A673 (cell line): ENCODE measurements at regions not wholly inside any gene's neighbourhood (a gene's known extent, or its start where the extent isn't known, plus 50 kb on each side); places are given as distances from the start of the nearest gene placed in this dataset.

ENCODE experiments used
- BruUV-seq: library from RNA; stranded (reverse); fragments of 400-500 nt; replicated peaks from 2 replicates; lab custom pipeline; 2021; lab: Mats Ljungman, UMichigan
- CTCF ChIA-PET: fragments of 300-600 bp; sonication (Branson Sonifier 250); formaldehyde crosslinking; loops from one replicate; lab custom pipeline; 2022; ENCODE audit warnings: antibody characterized with exemption; lab: Charles Lee
- POLR2A ChIA-PET: fragments of 300-600 bp; sonication (Branson Sonifier 250); formaldehyde crosslinking; loops from one replicate; lab custom pipeline; 2022; ENCODE audit warnings: antibody characterized with exemption; ENCODE audit not compliant: low non-redundant PET; lab: Charles Lee
- DNase-seq: peaks from one replicate; pipeline ENCODE4 v3.0.0-alpha.2; 2015; ENCODE audit warnings: low spot score
- H3K27ac ChIP-seq: fragments of 200-600 bp; sonication (generic); 2 replicates; pipeline ENCODE4 v1.5.1; 2016; ENCODE audit warnings: mixed run types, low read depth, mild to moderate bottlenecking, mixed read lengths, antibody characterized with exemption, low read length; ENCODE audit not compliant: poor library complexity, severe bottlenecking
- H3K27me3 ChIP-seq: fragments of 200-600 bp; sonication (generic); replicated peaks from 2 replicates; pipeline ENCODE4 v1.6.1; 2017; ENCODE audit warnings: mixed run types, low read depth, mild to moderate bottlenecking, mixed read lengths, antibody characterized with exemption, low read length; ENCODE audit not compliant: insufficient read depth, poor library complexity
- H3K36me3 ChIP-seq: fragments of 200-600 bp; sonication (generic); 2 replicates; pipeline ENCODE4 v1.6.1; 2016; ENCODE audit warnings: mixed run types, mild to moderate bottlenecking, mixed read lengths, antibody characterized with exemption, low read length; ENCODE audit not compliant: insufficient read depth, poor library complexity, severe bottlenecking
- H3K4me1 ChIP-seq: fragments of 200-600 bp; sonication (generic); 2 replicates; pipeline ENCODE4 v1.6.1; 2017; ENCODE audit warnings: mixed run types, mild to moderate bottlenecking, mixed read lengths, antibody characterized with exemption, low read length; ENCODE audit not compliant: insufficient read depth, poor library complexity, severe bottlenecking
- H3K4me3 ChIP-seq: fragments of 200-600 bp; sonication (generic); 2 replicates; pipeline ENCODE4 v1.5.1; 2016; ENCODE audit warnings: low read depth, mixed run types, mild to moderate bottlenecking, mixed read lengths, low read length; ENCODE audit not compliant: poor library complexity, severe bottlenecking
- H3K9me3 ChIP-seq: fragments of 200-600 bp; sonication (generic); 2 replicates; pipeline ENCODE4 v1.6.1; 2016; ENCODE audit warnings: mixed run types, low read depth, mild to moderate bottlenecking, mixed read lengths, antibody characterized with exemption, low read length; ENCODE audit not compliant: poor library complexity, severe bottlenecking
- EZH2 ChIP-seq: fragments of 200-600 bp; sonication (generic); IDR thresholded peaks from 2 replicates; pipeline ENCODE4 v1.6.1; 2017; ENCODE audit warnings: borderline replicate concordance, low read depth, mild to moderate bottlenecking, mixed read lengths, antibody characterized with exemption, low read length; ENCODE audit not compliant: poor library complexity, severe bottlenecking
- intact Hi-C: fragments of 100-400 bp; cut with micrococcal nuclease; formaldehyde crosslinking; loops from one replicate; pipeline ENCODE4 v1.10.0; 2022; ENCODE audit not compliant: unreplicated experiment
- TF ChIP-seq, protein P1 (sequence below): fragments of 300-800, 200-600 bp; sonication (generic); conservative IDR thresholded peaks from 2 replicates; pipeline ENCODE4 v1.5.1; 2017; ENCODE audit warnings: low read depth, mild to moderate bottlenecking, antibody characterized with exemption, low read length, moderate library complexity, mixed read lengths

DNA sequence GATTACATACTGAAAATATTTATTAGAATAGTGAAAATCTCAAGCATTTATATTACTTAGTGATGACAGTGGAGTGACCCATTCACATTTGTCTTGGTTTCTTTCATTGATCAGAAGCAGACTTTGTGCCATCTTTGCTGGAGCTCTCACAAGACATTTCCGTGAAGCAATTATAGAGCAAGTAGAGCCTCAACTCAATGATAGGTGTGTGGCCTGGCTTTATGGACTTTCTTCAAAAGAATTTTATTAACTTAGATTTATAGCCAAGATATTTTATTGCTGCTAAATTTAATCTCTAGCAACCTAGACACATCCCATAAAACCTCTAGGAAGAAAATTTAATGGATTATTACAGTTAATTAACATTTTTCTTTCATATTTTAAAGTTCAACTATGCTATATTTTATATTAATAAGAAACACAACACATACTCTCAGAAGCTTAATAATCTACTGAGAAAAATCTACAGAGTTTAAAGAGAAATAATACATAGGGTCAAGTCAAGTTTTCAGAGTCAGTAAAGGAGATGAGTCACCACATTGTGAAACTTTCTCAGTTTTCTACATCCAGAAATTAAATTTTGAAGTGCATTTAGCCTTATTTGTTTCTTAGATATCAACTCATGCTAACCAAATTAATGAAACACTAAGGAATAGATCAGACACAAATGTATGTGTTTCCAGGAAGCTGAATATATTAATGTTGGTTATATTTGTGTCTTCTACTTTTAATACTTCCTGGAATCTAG is 160.5 kb downstream of the LACC1 start:
- no peak for DNase-seq
- H3K27ac ChIP-seq: no peak overlapping the region
- no peaks in the 10 kb centered on the region for H3K36me3 ChIP-seq
- no peaks in the 10 kb centered on the region for H3K9me3 ChIP-seq
- intact Hi-C loops: no loop called here
- ChIA-PET POLR2A (interaction anchor here (0.7 kb wide), 1 partner anchor 797 kb away, joined by 3 read pairs; no protein-coding TSS in a partner anchor), CTCF (no interaction called here)
- TF ChIP-seq, protein P1, sequence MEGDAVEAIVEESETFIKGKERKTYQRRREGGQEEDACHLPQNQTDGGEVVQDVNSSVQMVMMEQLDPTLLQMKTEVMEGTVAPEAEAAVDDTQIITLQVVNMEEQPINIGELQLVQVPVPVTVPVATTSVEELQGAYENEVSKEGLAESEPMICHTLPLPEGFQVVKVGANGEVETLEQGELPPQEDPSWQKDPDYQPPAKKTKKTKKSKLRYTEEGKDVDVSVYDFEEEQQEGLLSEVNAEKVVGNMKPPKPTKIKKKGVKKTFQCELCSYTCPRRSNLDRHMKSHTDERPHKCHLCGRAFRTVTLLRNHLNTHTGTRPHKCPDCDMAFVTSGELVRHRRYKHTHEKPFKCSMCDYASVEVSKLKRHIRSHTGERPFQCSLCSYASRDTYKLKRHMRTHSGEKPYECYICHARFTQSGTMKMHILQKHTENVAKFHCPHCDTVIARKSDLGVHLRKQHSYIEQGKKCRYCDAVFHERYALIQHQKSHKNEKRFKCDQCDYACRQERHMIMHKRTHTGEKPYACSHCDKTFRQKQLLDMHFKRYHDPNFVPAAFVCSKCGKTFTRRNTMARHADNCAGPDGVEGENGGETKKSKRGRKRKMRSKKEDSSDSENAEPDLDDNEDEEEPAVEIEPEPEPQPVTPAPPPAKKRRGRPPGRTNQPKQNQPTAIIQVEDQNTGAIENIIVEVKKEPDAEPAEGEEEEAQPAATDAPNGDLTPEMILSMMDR: no peak
- TF ChIP-seq EZH2: no peak
- H3K27me3 ChIP-seq: no peaks in the 10 kb centered on the region
- no peak overlapping the region for H3K4me3 ChIP-seq
- H3K4me1 ChIP-seq: no peaks in the 10 kb centered on the region
- BruUV-seq: no TSS peak

DNA sequence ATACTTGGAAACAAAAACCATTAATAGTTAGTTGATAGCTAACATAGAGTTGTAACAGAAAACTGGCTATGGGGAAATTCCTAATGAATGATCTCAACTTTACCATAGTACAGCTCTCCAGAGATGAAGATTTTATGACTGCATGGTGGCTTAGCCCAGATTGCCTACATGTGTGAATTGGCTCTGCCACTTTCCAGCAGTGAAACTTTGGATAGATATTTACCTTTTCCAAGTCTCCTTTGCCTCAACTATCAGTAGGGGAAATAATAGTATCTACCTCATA is 161.1 kb downstream of the LACC1 start:
- Histone ChIP-seq H3K4me1 (no peaks in the 10 kb centered on the region), H3K36me3 (no peaks in the 10 kb centered on the region), H3K27ac (no peak overlapping the region), H3K9me3 (no peaks in the 10 kb centered on the region), H3K4me3 (no peak overlapping the region), H3K27me3 (no peaks in the 10 kb centered on the region)
- no TSS peak for BruUV-seq
- CTCF ChIA-PET: no interaction called here
- intact Hi-C loops: no loop called here
- TF ChIP-seq EZH2: no peak
- TF ChIP-seq, protein P1: no peak
- POLR2A ChIA-PET: no interaction called here
- no peak for DNase-seq

DNA sequence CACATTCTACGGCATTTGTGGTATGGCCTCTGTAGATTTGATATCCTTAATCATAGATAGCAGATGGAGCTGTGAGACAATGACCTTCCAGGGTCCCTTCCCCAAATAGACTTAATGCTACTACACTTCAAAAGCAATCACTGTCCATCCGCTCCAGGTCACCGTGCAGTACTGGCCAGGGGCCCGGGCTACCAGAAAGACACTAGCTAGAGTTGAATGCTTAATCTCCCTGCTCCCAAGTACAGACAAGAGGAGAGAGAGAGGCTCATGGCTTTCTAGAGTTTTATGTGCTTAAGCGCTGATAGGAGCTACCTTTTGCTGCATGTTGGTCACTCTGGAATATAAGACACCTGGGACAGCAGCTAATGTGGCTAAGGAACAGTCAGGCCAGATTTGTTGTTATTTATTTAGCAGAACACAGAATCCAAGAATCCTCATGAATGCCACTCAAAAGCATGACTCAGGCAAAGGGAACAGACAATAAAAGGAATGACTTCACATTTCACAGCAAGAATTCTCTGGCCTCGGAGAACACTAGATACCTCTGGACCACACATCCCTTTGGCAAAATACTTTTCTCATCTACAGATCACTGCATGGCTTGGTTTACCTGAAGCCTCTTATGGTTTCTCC is 165.0 kb downstream of the LACC1 start:
- Histone ChIP-seq H3K36me3 (no peaks in the 10 kb centered on the region), H3K4me3 (no peak overlapping the region), H3K27ac (no peak overlapping the region), H3K4me1 (no peaks in the 10 kb centered on the region), H3K9me3 (no peaks in the 10 kb centered on the region), H3K27me3 (peaks cover 5% of the 10 kb centered on the region)
- no TSS peak for BruUV-seq
- intact Hi-C loops: no loop called here
- ChIA-PET CTCF (no interaction called here), POLR2A (interaction anchor here (0.6 kb wide), 1 partner anchor 390 kb away, joined by 3 read pairs; no protein-coding TSS in a partner anchor)
- no peak for DNase-seq
- TF ChIP-seq, protein P1: no peak
- TF ChIP-seq EZH2: no peak
